Tongue (tissue), 1 donor: ENCODE measurements at regions not wholly inside any gene's neighbourhood (a gene's known extent, or its start where the extent isn't known, plus 50 kb on each side); places are given as distances from the start of the nearest gene placed in this dataset.
"Not testable (repeated sequence)": the region's sequence is repeated elsewhere in the genome, so short reads cannot be mapped to it uniquely, and the experiment has no call there.

Source experiments
- DNase-seq: peaks from one replicate; pipeline ENCODE4 v3.0.0-alpha.2; 2015

GRCh38 chr6:11427091-11427722 is 110.3 kb upstream of the TMEM170B start:
- no peak for DNase-seq

DNA sequence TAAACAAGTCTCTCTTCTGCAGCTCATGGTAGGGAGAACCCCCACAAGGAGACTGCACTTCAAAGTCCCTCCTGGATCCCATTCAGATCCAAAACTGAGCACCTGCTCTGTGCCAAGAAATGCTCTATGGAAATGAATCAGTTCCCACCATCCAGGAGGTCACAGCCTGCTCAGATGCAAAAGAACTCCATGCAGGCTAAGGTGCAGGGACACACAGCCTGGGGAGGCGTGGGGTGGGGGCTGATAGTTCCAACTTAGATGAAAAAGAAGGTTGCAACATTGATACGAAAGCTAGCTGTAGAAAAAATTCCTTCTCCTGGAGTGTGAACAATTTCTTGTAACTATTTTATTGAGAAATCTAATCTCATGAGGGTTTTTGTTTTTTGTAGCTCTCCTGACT is 111.0 kb upstream of the TMEM170B start:
- DNase-seq, result no peak

GRCh38 chr6:11425876-11426275 is 111.7 kb upstream of the TMEM170B start:
- no peak for DNase-seq

- DNase-seq, result no peak
Measured at GRCh38 chr6:11425431-11425871, 112.1 kb upstream of the TMEM170B start.

DNA sequence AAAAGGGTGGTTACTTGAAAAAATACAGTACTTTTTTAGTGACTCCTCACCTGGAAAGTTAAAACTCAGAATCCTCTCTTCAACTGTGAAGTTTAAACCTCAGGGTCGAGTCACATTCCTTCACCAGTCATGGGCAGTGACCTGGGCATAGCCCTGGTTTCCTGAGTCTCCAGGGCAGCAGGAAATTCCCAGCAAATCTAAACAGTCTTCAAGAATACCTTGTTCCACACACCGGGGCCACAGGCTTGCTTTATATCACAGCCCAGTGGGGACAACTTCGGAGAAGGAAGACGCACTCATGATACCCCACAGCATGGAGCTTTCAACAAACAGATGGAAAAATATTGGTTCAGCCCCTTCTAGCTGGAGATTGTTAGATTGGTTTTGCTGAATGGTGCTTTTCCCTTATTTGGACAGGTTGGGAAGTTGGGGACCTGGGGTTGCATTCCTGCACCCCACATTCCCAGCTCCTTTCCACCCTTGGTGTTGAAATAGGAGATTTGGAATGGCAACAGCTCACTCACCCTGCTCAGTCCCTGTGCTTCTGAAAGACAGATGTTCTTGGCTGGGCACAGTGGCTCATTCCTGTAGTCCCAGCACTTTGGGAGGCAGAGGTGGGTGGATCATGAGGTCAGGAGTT is 113.0 kb upstream of the TMEM170B start:
- no peak for DNase-seq

GRCh38 chr6:11423667-11424066 is 113.9 kb upstream of the TMEM170B start:
- peak; percentile 55 for DNase-seq

GRCh38 chr6:11423072-11423471 is 114.5 kb upstream of the TMEM170B start:
- DNase-seq, result no peak

DNA sequence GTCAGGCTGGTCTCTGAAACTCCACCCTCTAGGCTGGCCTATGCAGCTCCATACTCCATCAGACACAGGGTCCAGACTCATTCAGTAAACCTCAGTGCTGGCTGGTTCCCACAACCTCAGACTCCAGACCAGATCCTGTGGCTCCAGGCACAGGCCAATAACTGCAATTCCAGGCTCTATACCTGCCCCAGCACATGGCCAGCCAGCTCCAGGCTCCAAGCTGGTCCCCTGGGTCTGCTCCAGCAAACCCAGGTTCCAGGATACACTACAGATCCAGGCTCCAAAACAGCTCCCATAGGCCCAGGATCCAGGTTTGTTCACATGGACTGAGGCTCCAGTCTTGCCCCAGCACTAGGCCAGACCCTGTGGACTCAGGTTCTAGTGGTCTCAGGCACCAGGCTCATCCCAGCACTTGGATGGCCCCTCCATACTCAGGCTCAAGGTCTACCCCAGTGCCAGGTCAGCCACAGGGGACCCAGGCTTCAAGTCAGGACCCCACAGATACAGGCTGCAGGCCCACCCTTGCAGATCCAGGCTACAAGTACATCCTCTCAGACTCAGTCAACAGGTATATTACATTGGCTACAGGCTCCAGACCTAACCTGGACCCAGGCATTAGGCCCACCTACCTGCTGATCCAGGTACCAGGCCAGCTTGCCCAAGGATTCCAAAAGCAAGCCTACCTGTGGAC is 117.6 kb upstream of the TMEM170B start:
- DNase-seq, result no peak

- DNase-seq, result no peak
Measured at GRCh38 chr6:11418290-11418905, 119.2 kb upstream of the TMEM170B start.

DNA sequence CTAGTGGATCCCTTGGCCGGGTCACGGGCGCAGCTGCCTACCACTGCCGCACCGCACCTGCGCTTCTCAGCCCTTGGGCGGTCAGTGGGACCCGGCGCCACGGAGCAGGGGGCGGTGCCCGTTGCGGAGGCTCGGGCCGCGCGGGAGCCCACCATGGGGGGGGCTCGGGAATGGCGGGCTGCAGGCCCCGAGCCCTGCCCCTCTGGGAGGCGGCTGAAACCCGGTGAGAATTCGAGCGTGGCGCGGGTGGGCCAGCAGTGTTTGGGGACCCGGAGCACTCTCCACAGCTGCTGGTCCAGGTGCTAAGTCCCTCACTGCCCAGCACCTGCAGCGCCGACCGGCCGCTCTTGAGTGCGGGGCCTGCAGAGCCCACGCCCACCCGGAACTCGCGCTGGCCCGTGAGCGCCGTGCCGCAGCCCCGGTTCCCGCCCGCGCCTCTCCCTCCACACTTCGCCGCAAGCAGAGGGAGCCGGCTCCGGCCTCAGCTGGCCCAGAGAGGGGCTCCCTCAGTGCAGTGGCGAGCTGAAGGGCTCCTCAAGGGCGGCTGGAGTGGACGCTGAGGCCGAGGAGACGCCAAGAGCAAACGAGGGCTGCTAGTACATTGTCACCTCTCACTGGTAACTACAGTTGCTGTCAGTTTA is 120.5 kb upstream of the TMEM170B start:
- DNase-seq, result no peak

GRCh38 chr6:11416099-11416935 is 121.2 kb upstream of the TMEM170B start:
- not testable (repeated sequence) for DNase-seq

DNA sequence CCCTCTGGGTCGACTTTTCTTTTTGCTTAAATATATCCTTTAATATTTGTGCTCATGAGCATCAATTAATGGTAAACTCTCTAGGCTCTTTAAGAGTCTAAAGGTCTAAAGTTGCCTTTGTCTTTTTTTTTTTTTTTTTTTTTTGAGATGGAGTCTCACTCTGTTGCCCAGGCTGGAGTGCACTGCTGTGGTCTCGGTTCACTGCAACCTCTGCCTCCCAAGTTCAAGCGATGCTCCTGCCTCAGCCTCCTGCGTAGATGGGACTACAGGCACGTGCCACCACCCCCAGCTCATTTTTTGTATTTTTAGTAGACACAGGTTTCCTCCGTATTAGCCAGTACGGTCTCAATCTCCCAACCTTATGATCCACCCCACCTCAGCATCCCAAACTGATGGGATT is 122.0 kb upstream of the TMEM170B start:
- DNase-seq, result no peak

GRCh38 chr6:11414176-11414963 is 123.2 kb upstream of the TMEM170B start:
- DNase-seq, result no peak

GRCh38 chr6:11413728-11414127 is 123.8 kb upstream of the TMEM170B start:
- DNase-seq, result no peak

DNA sequence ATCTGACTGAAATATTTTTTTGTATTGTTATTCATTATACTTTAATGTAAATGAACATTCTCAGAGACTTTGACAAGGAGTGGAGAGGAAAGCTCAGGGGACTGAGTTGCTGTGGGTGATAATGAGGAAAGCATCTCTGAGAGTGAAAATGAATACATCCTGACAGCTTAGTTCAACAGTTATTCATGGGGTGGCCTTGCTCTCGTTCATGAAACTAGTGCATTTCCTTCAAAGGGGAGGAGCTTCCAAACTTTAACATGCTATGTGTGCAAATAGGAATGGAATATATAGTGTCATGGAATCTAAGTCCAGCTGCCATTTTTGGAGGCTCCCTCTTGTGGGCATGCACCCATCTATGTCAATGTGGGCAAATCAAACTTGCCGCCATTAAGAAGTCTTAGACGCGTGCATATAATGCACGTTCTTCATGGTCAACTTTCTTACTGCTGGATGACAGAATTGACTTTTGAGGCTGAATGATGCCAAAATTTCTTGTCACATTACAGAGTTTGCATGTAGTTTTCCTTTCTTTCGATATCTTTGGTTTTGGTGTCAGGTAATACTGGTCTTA is 124.3 kb upstream of the TMEM170B start:
- DNase-seq, result no peak

- DNase-seq, result no peak
Measured at GRCh38 chr6:11412616-11413015, 124.9 kb upstream of the TMEM170B start.

DNA sequence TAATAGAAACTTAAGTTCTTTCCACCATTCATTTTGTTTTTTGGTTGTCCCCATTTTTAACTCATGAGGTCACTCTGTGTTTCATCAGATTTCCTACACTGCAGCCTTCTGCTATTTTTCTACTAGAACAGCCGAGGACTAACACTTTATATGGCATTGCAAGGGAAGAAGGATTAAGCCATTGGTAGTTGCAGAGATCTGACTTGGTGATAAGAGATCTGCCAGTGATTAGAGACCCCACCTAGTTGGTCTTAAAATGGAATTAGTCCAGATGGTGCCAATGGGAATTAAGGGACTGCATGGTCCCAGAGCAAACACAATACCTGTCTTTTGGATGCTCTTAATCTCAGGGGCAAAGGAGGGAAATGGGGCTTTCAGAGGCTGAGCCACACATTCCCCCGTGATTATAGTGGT is 125.5 kb upstream of the TMEM170B start:
- no peak for DNase-seq

GRCh38 chr6:11411593-11411992 is 126.0 kb upstream of the TMEM170B start:
- DNase-seq, result no peak

GRCh38 chr6:11410539-11411307 is 126.8 kb upstream of the TMEM170B start:
- no peak for DNase-seq

GRCh38 chr6:11409371-11409770 is 128.2 kb upstream of the TMEM170B start:
- no peak for DNase-seq
